ENCODE measurements at regions not wholly inside any gene's neighbourhood (a gene's known extent, or its start where the extent isn't known, plus 50 kb on each side); places are given as distances from the start of the nearest gene placed in this dataset.

DNA sequence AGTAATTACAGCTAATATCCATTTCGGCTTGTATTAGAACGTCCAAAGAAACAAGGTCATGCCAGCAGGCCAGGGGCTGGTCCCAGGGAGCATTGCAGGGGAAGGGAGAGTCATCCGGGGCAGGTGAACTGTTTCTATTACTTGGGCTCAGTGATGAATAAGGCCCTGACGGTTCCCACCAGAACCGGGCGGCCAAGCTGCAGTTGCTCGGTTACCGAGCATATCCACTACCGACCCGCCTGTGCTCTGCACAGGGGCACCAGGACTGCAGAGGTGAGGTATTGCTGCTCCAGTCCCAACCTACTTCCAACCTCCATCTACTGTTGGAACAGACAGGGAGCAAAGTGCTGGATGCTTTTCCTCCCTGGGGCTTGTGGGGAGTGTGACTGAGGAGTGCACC is 295.5 kb downstream of the MAF start:
- TF ChIP-seq SIN3A (IDR thresholded peaks at IDR 0.05; ENCODE audit: borderline replicate concordance, insufficient read depth, low read depth, low read length) (no peak), TCF7L2 (IDR thresholded peaks at IDR 0.05; ENCODE audit: low read depth, low read length) (no peak), POLR2AphosphoS5 (IDR thresholded peaks at IDR 0.05; ENCODE audit: low read depth, low read length) (no peak), CTCF (IDR thresholded peaks at IDR 0.05) (no peak)
- TF ChIP-seq, protein P1, sequence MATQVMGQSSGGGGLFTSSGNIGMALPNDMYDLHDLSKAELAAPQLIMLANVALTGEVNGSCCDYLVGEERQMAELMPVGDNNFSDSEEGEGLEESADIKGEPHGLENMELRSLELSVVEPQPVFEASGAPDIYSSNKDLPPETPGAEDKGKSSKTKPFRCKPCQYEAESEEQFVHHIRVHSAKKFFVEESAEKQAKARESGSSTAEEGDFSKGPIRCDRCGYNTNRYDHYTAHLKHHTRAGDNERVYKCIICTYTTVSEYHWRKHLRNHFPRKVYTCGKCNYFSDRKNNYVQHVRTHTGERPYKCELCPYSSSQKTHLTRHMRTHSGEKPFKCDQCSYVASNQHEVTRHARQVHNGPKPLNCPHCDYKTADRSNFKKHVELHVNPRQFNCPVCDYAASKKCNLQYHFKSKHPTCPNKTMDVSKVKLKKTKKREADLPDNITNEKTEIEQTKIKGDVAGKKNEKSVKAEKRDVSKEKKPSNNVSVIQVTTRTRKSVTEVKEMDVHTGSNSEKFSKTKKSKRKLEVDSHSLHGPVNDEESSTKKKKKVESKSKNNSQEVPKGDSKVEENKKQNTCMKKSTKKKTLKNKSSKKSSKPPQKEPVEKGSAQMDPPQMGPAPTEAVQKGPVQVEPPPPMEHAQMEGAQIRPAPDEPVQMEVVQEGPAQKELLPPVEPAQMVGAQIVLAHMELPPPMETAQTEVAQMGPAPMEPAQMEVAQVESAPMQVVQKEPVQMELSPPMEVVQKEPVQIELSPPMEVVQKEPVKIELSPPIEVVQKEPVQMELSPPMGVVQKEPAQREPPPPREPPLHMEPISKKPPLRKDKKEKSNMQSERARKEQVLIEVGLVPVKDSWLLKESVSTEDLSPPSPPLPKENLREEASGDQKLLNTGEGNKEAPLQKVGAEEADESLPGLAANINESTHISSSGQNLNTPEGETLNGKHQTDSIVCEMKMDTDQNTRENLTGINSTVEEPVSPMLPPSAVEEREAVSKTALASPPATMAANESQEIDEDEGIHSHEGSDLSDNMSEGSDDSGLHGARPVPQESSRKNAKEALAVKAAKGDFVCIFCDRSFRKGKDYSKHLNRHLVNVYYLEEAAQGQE (IDR thresholded peaks at IDR 0.05; ENCODE audit: insufficient read depth in 1 of 2, low read depth in 2 of 2, low read length in 1 of 2) = no peak
- Histone ChIP-seq H3K4me1 (ENCODE audit: control insufficient read depth, insufficient read depth, low read length) (no peaks in the 10 kb centered on the region), H3K4me3 (ENCODE audit: low read depth in 2 of 2, low read length in 2 of 2) (no peak overlapping the region), H3K36me3 (ENCODE audit: control insufficient read depth, insufficient read depth, low read length) (no peaks in the 10 kb centered on the region), H3K9me3 (ENCODE audit: control insufficient read depth, insufficient read depth, low read depth, low read length) (no peaks in the 10 kb centered on the region), H3K27me3 (ENCODE audit: control insufficient read depth, insufficient read depth, low read length) (no peaks in the 10 kb centered on the region), H3K27ac (ENCODE audit: low read length) (no peak overlapping the region)
- intact Hi-C loops (cut with micrococcal nuclease; ENCODE audit: unreplicated experiment) = no loop called here
- in situ Hi-C loops (cut with HindIII; ENCODE audit: low pct_unique_long_range_greater_than_20kb, low sequenced_read_pairs) = no loop called here
- POLR2A ChIA-PET = no interaction called here
- ATAC-seq = no peak
- DNase-seq (ENCODE audit: low read depth, low spot score) = no peak
- BruUV-seq (replicated peaks) = no TSS peak
- CTCF ChIA-PET = no interaction called here

DNA sequence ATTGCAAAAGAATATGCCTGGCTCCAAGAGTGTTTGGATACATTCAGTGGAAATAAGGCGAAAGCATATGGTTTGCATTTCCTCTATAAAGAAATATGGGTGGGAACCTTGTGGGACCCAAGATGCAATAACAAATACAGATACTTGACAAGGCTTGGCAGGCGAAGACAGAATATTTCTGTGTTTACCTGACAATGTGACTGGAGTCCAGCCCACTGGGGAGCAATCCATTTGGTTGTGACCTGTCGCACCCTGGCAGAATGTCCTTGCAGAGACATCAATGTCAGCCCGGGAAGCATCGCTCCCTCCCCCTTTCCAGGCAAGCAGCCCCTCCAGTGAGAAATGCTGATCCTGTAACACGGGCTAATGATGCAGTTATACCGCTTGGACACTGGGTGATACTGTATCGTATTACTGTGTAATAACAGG is 296.6 kb downstream of the MAF start:
- no peaks in the 10 kb centered on the region for H3K36me3 ChIP-seq (ENCODE audit: control insufficient read depth, insufficient read depth, low read length)
- in situ Hi-C loops (cut with HindIII; ENCODE audit: low pct_unique_long_range_greater_than_20kb, low sequenced_read_pairs) = no loop called here
- no peak for TF ChIP-seq CTCF (IDR thresholded peaks at IDR 0.05)
- no peak for TF ChIP-seq POLR2AphosphoS5 (IDR thresholded peaks at IDR 0.05; ENCODE audit: low read depth, low read length)
- no peak for TF ChIP-seq SIN3A (IDR thresholded peaks at IDR 0.05; ENCODE audit: borderline replicate concordance, insufficient read depth, low read depth, low read length)
- TF ChIP-seq, protein P1 (IDR thresholded peaks at IDR 0.05; ENCODE audit: insufficient read depth in 1 of 2, low read depth in 2 of 2, low read length in 1 of 2) = no peak
- TF ChIP-seq TCF7L2 (IDR thresholded peaks at IDR 0.05; ENCODE audit: low read depth, low read length) = no peak
- DNase-seq (ENCODE audit: low read depth, low spot score) (no peak), ATAC-seq (no peak)
- no peaks in the 10 kb centered on the region for H3K9me3 ChIP-seq (ENCODE audit: control insufficient read depth, insufficient read depth, low read depth, low read length)
- no TSS peak for BruUV-seq (replicated peaks)
- ChIA-PET POLR2A (no interaction called here), CTCF (no interaction called here)
- no peaks in the 10 kb centered on the region for H3K4me1 ChIP-seq (ENCODE audit: control insufficient read depth, insufficient read depth, low read length)
- no peak overlapping the region for H3K27ac ChIP-seq (ENCODE audit: low read length)
- no peaks in the 10 kb centered on the region for H3K27me3 ChIP-seq (ENCODE audit: control insufficient read depth, insufficient read depth, low read length)
- no peak overlapping the region for H3K4me3 ChIP-seq (ENCODE audit: low read depth in 2 of 2, low read length in 2 of 2)
- intact Hi-C loops (cut with micrococcal nuclease; ENCODE audit: unreplicated experiment) = no loop called here
